ENCODE measurements at regions not wholly inside any gene's neighbourhood (a gene's known extent, or its start where the extent isn't known, plus 50 kb on each side); places are given as distances from the start of the nearest gene placed in this dataset.

GRCh38 chr5:175207321-175208040 lies 236.5 kb downstream of the DRD1 start:
- H3K27me3 Mint-ChIP-seq: peaks cover 51% of the 10 kb centered on the region
- H3K4me3 Mint-ChIP-seq: no peak overlapping the region
- ATAC-seq: no peak
- H3K36me3 Mint-ChIP-seq (ENCODE audit: low read depth): no peaks in the 10 kb centered on the region
- H3K4me1 Mint-ChIP-seq: no peaks in the 10 kb centered on the region
- H3K27ac Mint-ChIP-seq: no peak overlapping the region
- H3K9me3 ChIP-seq (ENCODE audit: control insufficient read depth, low read length, poor library complexity, severe bottlenecking): no peaks in the 10 kb centered on the region
- DNase-seq: no peak

- Mint-ChIP-seq H3K27ac (no peak overlapping the region), H3K4me1 (no peaks in the 10 kb centered on the region), H3K36me3 (ENCODE audit: low read depth) (no peaks in the 10 kb centered on the region), H3K4me3 (no peak overlapping the region), H3K27me3 (peaks cover 51% of the 10 kb centered on the region)
- no peak for ATAC-seq
- DNase-seq: no peak
- H3K9me3 ChIP-seq (ENCODE audit: control insufficient read depth, low read length, poor library complexity, severe bottlenecking): no peaks in the 10 kb centered on the region
These were observed 237.3 kb downstream of the DRD1 start for GRCh38 chr5:175206669-175207068.

- Mint-ChIP-seq H3K36me3 (ENCODE audit: low read depth) (no peaks in the 10 kb centered on the region), H3K4me1 (no peaks in the 10 kb centered on the region), H3K27me3 (peaks cover 51% of the 10 kb centered on the region), H3K27ac (no peak overlapping the region), H3K4me3 (no peak overlapping the region)
- H3K9me3 ChIP-seq (ENCODE audit: control insufficient read depth, low read length, poor library complexity, severe bottlenecking): no peaks in the 10 kb centered on the region
- ATAC-seq: no peak
- no peak for DNase-seq
These were observed 241.4 kb downstream of the DRD1 start for GRCh38 chr5:175202463-175203068.

- peaks cover 40% of the 10 kb centered on the region for H3K27me3 Mint-ChIP-seq
- no peaks in the 10 kb centered on the region for H3K9me3 ChIP-seq (ENCODE audit: control insufficient read depth, low read length, poor library complexity, severe bottlenecking)
- H3K27ac Mint-ChIP-seq: no peak overlapping the region
- H3K4me1 Mint-ChIP-seq: no peaks in the 10 kb centered on the region
- no peak overlapping the region for H3K4me3 Mint-ChIP-seq
- ATAC-seq: no peak
- no peak for DNase-seq
- H3K36me3 Mint-ChIP-seq (ENCODE audit: low read depth): no peaks in the 10 kb centered on the region
These were observed 242.6 kb downstream of the DRD1 start for GRCh38 chr5:175201393-175201792.

GRCh38 chr5:175195698-175196656 lies 248.0 kb downstream of the DRD1 start:
- peaks cover 23% of the 10 kb centered on the region for H3K27me3 Mint-ChIP-seq
- ATAC-seq (no peak), DNase-seq (no peak)
- H3K4me3 Mint-ChIP-seq: no peak overlapping the region
- no peaks in the 10 kb centered on the region for H3K4me1 Mint-ChIP-seq
- H3K27ac Mint-ChIP-seq: no peak overlapping the region
- no peaks in the 10 kb centered on the region for H3K36me3 Mint-ChIP-seq (ENCODE audit: low read depth)
- H3K9me3 ChIP-seq (ENCODE audit: control insufficient read depth, low read length, poor library complexity, severe bottlenecking): no peaks in the 10 kb centered on the region

- no peak for ATAC-seq
- no peaks in the 10 kb centered on the region for H3K4me1 Mint-ChIP-seq
- H3K4me3 Mint-ChIP-seq: no peak overlapping the region
- no peak overlapping the region for H3K27ac Mint-ChIP-seq
- peaks cover 23% of the 10 kb centered on the region for H3K27me3 Mint-ChIP-seq
- no peaks in the 10 kb centered on the region for H3K9me3 ChIP-seq (ENCODE audit: control insufficient read depth, low read length, poor library complexity, severe bottlenecking)
- no peaks in the 10 kb centered on the region for H3K36me3 Mint-ChIP-seq (ENCODE audit: low read depth)
- DNase-seq: no peak
These were observed 262.7 kb downstream of the DRD1 start for GRCh38 chr5:175181331-175181730.

- H3K9me3 ChIP-seq (ENCODE audit: control insufficient read depth, low read length, poor library complexity, severe bottlenecking): no peaks in the 10 kb centered on the region
- Mint-ChIP-seq H3K27ac (no peak overlapping the region), H3K4me1 (no peaks in the 10 kb centered on the region), H3K36me3 (ENCODE audit: low read depth) (no peaks in the 10 kb centered on the region), H3K4me3 (no peak overlapping the region), H3K27me3 (peaks cover 6% of the 10 kb centered on the region)
- ATAC-seq (no peak), DNase-seq (no peak)
These were observed 273.1 kb downstream of the DRD1 start for GRCh38 chr5:175170899-175171298.

GRCh38 chr5:175168882-175169507 lies 275.0 kb downstream of the DRD1 start:
- Mint-ChIP-seq H3K4me1 (no peaks in the 10 kb centered on the region), H3K27me3 (peaks cover 7% of the 10 kb centered on the region)
- DNase-seq: no peak

GRCh38 chr5:175166026-175166425 lies 278.0 kb downstream of the DRD1 start:
- no peak for DNase-seq

More at GRCh38 chr5:175168882-175169507, 275.0 kb downstream of the DRD1 start:
- ATAC-seq: no peak
- no peaks in the 10 kb centered on the region for H3K9me3 ChIP-seq (ENCODE audit: control insufficient read depth, low read length, poor library complexity, severe bottlenecking)
- no peak overlapping the region for H3K27ac Mint-ChIP-seq
- H3K36me3 Mint-ChIP-seq (ENCODE audit: low read depth): no peaks in the 10 kb centered on the region
- no peak overlapping the region for H3K4me3 Mint-ChIP-seq

GRCh38 chr5:175163586-175164275 lies 280.3 kb downstream of the DRD1 start:
- ATAC-seq (no peak), DNase-seq (no peak)
- Mint-ChIP-seq H3K4me1 (no peaks in the 10 kb centered on the region), H3K27ac (no peak overlapping the region), H3K27me3 (peaks cover 18% of the 10 kb centered on the region), H3K36me3 (ENCODE audit: low read depth) (no peaks in the 10 kb centered on the region), H3K4me3 (no peak overlapping the region)
- H3K9me3 ChIP-seq (ENCODE audit: control insufficient read depth, low read length, poor library complexity, severe bottlenecking): no peaks in the 10 kb centered on the region

More at GRCh38 chr5:175166026-175166425, 278.0 kb downstream of the DRD1 start:
- H3K27me3 Mint-ChIP-seq: peaks cover 14% of the 10 kb centered on the region
- no peak for ATAC-seq
- H3K36me3 Mint-ChIP-seq (ENCODE audit: low read depth): no peaks in the 10 kb centered on the region
- no peaks in the 10 kb centered on the region for H3K4me1 Mint-ChIP-seq
- H3K4me3 Mint-ChIP-seq: no peak overlapping the region
- H3K9me3 ChIP-seq (ENCODE audit: control insufficient read depth, low read length, poor library complexity, severe bottlenecking): no peaks in the 10 kb centered on the region
- H3K27ac Mint-ChIP-seq: no peak overlapping the region

GRCh38 chr5:175162036-175162435 lies 281.9 kb downstream of the DRD1 start:
- H3K27me3 Mint-ChIP-seq: peaks cover 26% of the 10 kb centered on the region
- H3K36me3 Mint-ChIP-seq (ENCODE audit: low read depth): no peaks in the 10 kb centered on the region
- DNase-seq: no peak
- ATAC-seq: no peak
- no peaks in the 10 kb centered on the region for H3K4me1 Mint-ChIP-seq
- H3K4me3 Mint-ChIP-seq: no peak overlapping the region
- no peaks in the 10 kb centered on the region for H3K9me3 ChIP-seq (ENCODE audit: control insufficient read depth, low read length, poor library complexity, severe bottlenecking)
- no peak overlapping the region for H3K27ac Mint-ChIP-seq

GRCh38 chr5:175159956-175160355 lies 284.0 kb downstream of the DRD1 start:
- H3K9me3 ChIP-seq (ENCODE audit: control insufficient read depth, low read length, poor library complexity, severe bottlenecking): no peaks in the 10 kb centered on the region
- Mint-ChIP-seq H3K27ac (no peak overlapping the region), H3K36me3 (ENCODE audit: low read depth) (no peaks in the 10 kb centered on the region), H3K27me3 (peaks cover 26% of the 10 kb centered on the region), H3K4me3 (no peak overlapping the region), H3K4me1 (no peaks in the 10 kb centered on the region)
- ATAC-seq: no peak
- DNase-seq: no peak
